ENCODE measurements at regions not wholly inside any gene's neighbourhood (a gene's known extent, or its start where the extent isn't known, plus 50 kb on each side); places are given as distances from the start of the nearest gene placed in this dataset.

DNA sequence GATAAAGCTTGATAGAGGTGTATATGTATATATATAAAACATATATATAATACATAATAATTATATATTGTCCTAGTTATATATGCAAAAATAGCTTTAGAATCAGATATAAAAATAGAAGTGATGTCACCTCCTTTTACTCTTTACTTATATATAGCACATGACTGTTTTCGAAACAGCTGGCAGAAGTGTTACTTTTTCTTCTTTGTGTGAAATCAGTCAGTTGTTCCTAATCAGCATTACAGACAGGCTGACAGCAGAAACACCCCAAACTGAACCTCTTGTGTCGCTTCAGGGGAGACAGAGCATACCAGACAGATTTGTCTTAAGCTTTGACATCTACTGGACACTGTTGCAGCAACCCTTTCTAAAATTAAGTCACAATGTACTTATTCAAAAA, 684.9 kb upstream of the CELF2 start:
- Histone ChIP-seq H3K4me2 (ENCODE audit: insufficient read depth, low read length) (no peak overlapping the region), H3K9ac (replicated peaks; ENCODE audit: extremely low read depth, insufficient read depth, low read length) (no peak overlapping the region), H2AFZ (ENCODE audit: low read depth, low read length) (no peak overlapping the region), H3K36me3 (ENCODE audit: control insufficient read depth in 2 of 2, extremely low read depth in 1 of 2, insufficient read depth in 2 of 2, low read length in 2 of 2) (no peaks in the 10 kb centered on the region), H3K9me3 (replicated peaks; ENCODE audit: control insufficient read depth, insufficient read depth, low read length) (no peaks in the 10 kb centered on the region), H4K20me1 (replicated peaks; ENCODE audit: control insufficient read depth, extremely low read depth, insufficient read depth, low read length) (no peaks in the 10 kb centered on the region), H3K4me1 (ENCODE audit: control insufficient read depth, extremely low read depth, insufficient read depth, low read length) (no peaks in the 10 kb centered on the region), H3K4me3 (replicated peaks in 1 of 3; ENCODE audit: insufficient read depth in 1 of 3, low read depth in 1 of 3, low read length in 3 of 3) (no peak overlapping the region), H3K9me1 (replicated peaks; ENCODE audit: control insufficient read depth, extremely low read depth, insufficient read depth, low read length) (no peaks in the 10 kb centered on the region), H3K79me2 (ENCODE audit: control insufficient read depth, insufficient read depth, low read length) (no peaks in the 10 kb centered on the region), H3K27ac (ENCODE audit: insufficient read depth, low read depth, low read length) (no peak overlapping the region), H3K27me3 (ENCODE audit: control insufficient read depth in 2 of 2, insufficient read depth in 2 of 2, low read length in 2 of 2) (no peaks in the 10 kb centered on the region)
- TF ChIP-seq GATA2 (IDR thresholded peaks at IDR 0.05; ENCODE audit: insufficient read depth, insufficient read length, low read depth, low read length) (no peak), MYC (IDR thresholded peaks at IDR 0.05; ENCODE audit: low read depth, low read length) (no peak), POLR2A (IDR thresholded peaks at IDR 0.05; ENCODE audit: low read depth, low read length) (no peak), EZH2 (IDR thresholded peaks at IDR 0.05; ENCODE audit: borderline replicate concordance, low read depth, low read length, severe bottlenecking) (no peak), FOS (IDR thresholded peaks at IDR 0.05; ENCODE audit: borderline replicate concordance, insufficient read depth, low read length) (no peak)
- TF ChIP-seq, protein P1, sequence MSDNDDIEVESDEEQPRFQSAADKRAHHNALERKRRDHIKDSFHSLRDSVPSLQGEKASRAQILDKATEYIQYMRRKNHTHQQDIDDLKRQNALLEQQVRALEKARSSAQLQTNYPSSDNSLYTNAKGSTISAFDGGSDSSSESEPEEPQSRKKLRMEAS (IDR thresholded peaks at IDR 0.05; ENCODE audit: insufficient read depth, insufficient read length) = no peak
- dilution Hi-C loops (cut with MboI; ENCODE audit: extremely low pct_ligation_motif_present, low sequenced_read_pairs) (no loop called here), intact Hi-C loops (cut with micrococcal nuclease) (no loop called here)
- ChIA-PET CTCF (no interaction called here), POLR2A (no interaction called here)
- no TSS peak for BruUV-seq (replicated peaks)
- no peak for FAIRE-seq
- no peak for DNase-seq (ENCODE audit: low read depth, low spot score)

DNA sequence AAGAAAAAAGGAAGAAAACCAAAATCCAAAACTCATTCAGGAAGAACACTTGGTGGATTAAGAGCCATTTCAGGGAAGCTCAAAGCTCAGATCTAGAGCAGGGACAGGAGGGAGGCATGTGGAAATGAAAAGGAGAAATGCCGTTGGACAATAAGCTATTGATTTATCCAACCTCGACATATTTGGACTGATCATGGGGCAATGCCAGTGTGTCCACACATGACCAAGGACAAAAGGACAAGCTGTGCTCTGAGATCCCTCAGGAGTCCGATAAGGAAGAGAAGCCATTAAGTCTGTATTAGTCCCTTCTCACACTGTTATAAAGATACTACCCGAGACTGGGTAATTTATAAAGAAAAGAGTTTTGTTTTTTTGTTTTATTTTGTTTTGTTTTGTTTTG, 684.0 kb upstream of the CELF2 start:
- dilution Hi-C loops (cut with MboI; ENCODE audit: extremely low pct_ligation_motif_present, low sequenced_read_pairs) (no loop called here), intact Hi-C loops (cut with micrococcal nuclease) (no loop called here)
- no peak overlapping the region for H3K9ac ChIP-seq (replicated peaks; ENCODE audit: extremely low read depth, insufficient read depth, low read length)
- H4K20me1 ChIP-seq (replicated peaks; ENCODE audit: control insufficient read depth, extremely low read depth, insufficient read depth, low read length) = no peaks in the 10 kb centered on the region
- no peak for TF ChIP-seq FOS (IDR thresholded peaks at IDR 0.05; ENCODE audit: borderline replicate concordance, insufficient read depth, low read length)
- no peak for TF ChIP-seq POLR2A (IDR thresholded peaks at IDR 0.05; ENCODE audit: low read depth, low read length)
- no peak for TF ChIP-seq EZH2 (IDR thresholded peaks at IDR 0.05; ENCODE audit: borderline replicate concordance, low read depth, low read length, severe bottlenecking)
- TF ChIP-seq MYC (IDR thresholded peaks at IDR 0.05; ENCODE audit: low read depth, low read length) = no peak
- TF ChIP-seq JUN (IDR thresholded peaks at IDR 0.05; ENCODE audit: borderline replicate concordance, insufficient read depth, insufficient read length, low read depth) = no peak
- TF ChIP-seq, protein P2, sequence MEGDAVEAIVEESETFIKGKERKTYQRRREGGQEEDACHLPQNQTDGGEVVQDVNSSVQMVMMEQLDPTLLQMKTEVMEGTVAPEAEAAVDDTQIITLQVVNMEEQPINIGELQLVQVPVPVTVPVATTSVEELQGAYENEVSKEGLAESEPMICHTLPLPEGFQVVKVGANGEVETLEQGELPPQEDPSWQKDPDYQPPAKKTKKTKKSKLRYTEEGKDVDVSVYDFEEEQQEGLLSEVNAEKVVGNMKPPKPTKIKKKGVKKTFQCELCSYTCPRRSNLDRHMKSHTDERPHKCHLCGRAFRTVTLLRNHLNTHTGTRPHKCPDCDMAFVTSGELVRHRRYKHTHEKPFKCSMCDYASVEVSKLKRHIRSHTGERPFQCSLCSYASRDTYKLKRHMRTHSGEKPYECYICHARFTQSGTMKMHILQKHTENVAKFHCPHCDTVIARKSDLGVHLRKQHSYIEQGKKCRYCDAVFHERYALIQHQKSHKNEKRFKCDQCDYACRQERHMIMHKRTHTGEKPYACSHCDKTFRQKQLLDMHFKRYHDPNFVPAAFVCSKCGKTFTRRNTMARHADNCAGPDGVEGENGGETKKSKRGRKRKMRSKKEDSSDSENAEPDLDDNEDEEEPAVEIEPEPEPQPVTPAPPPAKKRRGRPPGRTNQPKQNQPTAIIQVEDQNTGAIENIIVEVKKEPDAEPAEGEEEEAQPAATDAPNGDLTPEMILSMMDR (IDR thresholded peaks at IDR 0.05; ENCODE audit: extremely low read depth in 1 of 2, insufficient read depth in 1 of 2, low read depth in 1 of 2, low read length in 2 of 2) = no peak
- TF ChIP-seq, protein P1 (IDR thresholded peaks at IDR 0.05; ENCODE audit: insufficient read depth, insufficient read length) = no peak
- TF ChIP-seq POLR2AphosphoS5 (IDR thresholded peaks at IDR 0.05; ENCODE audit: insufficient read depth, low read depth, low read length) = no peak
- TF ChIP-seq GATA2 (IDR thresholded peaks at IDR 0.05; ENCODE audit: insufficient read depth, insufficient read length, low read depth, low read length) = no peak
- no peak overlapping the region for H2AFZ ChIP-seq (ENCODE audit: low read depth, low read length)
- FAIRE-seq (no peak), DNase-seq (ENCODE audit: low read depth, low spot score) (no peak)
- H3K27ac ChIP-seq (ENCODE audit: insufficient read depth, low read depth, low read length) = no peak overlapping the region
- no peak overlapping the region for H3K4me3 ChIP-seq (replicated peaks in 1 of 3; ENCODE audit: insufficient read depth in 1 of 3, low read depth in 1 of 3, low read length in 3 of 3)
- no TSS peak for BruUV-seq (replicated peaks)
- H3K4me1 ChIP-seq (ENCODE audit: control insufficient read depth, extremely low read depth, insufficient read depth, low read length) = no peaks in the 10 kb centered on the region
- ChIA-PET POLR2A (no interaction called here), CTCF (no interaction called here)
- no peaks in the 10 kb centered on the region for H3K27me3 ChIP-seq (ENCODE audit: control insufficient read depth in 2 of 2, insufficient read depth in 2 of 2, low read length in 2 of 2)
- no peaks in the 10 kb centered on the region for H3K36me3 ChIP-seq (ENCODE audit: control insufficient read depth in 2 of 2, extremely low read depth in 1 of 2, insufficient read depth in 2 of 2, low read length in 2 of 2)
- H3K9me1 ChIP-seq (replicated peaks; ENCODE audit: control insufficient read depth, extremely low read depth, insufficient read depth, low read length) = no peaks in the 10 kb centered on the region
- no peak overlapping the region for H3K4me2 ChIP-seq (ENCODE audit: insufficient read depth, low read length)
- H3K79me2 ChIP-seq (ENCODE audit: control insufficient read depth, insufficient read depth, low read length) = no peaks in the 10 kb centered on the region
- no peaks in the 10 kb centered on the region for H3K9me3 ChIP-seq (replicated peaks; ENCODE audit: control insufficient read depth, insufficient read depth, low read length)

Data from endothelial cell of umbilical vein (primary cell).